Natural killer cell treated with Interleukin-12 subunit alpha and Interleukin-12 subunit beta and Interleukin-15 and Interleukin-18, amount 100 ng/mL, for 72 hours (primary cell): ENCODE measurements at regions not wholly inside any gene's neighbourhood (a gene's known extent, or its start where the extent isn't known, plus 50 kb on each side); places are given as distances from the start of the nearest gene placed in this dataset.
"Not testable (repeated sequence)": the region's sequence is repeated elsewhere in the genome, so short reads cannot be mapped to it uniquely, and the experiment has no call there.

ENCODE experiments used
- ATAC-seq, 2 donors: fragments of 150-1000 bp; cut with Tn5 transposase in 1 of 2; sonication (Bioruptor Pico), chemical (Tn5 transposase) in 1 of 2; 2 replicates each; pipeline ENCODE4 v1.10.0; 2021
- DNase-seq: peaks from one replicate; pipeline ENCODE4 v3.0.0; 2022; ENCODE audit warnings: low spot score
- H3K27ac Mint-ChIP-seq, 2 donors: 1 replicate in 1 of 2; 2 replicates in 1 of 2; pipeline ENCODE4 v1.8.0; 2022; ENCODE audit warnings: mixed read lengths in 2 of 2, mild to moderate bottlenecking in 1 of 2, moderate library complexity in 1 of 2
- H3K27me3 Mint-ChIP-seq, 2 donors: 1 replicate in 1 of 2; 2 replicates in 1 of 2; pipeline ENCODE4 v1.8.0; 2022; ENCODE audit warnings: mixed read lengths in 2 of 2
- H3K36me3 Mint-ChIP-seq: one replicate; pipeline ENCODE4 v1.8.0; 2022; ENCODE audit warnings: mixed read lengths
- H3K4me1 Mint-ChIP-seq, 2 donors: 1 replicate in 1 of 2; 2 replicates in 1 of 2; pipeline ENCODE4 v1.8.0; 2022; ENCODE audit warnings: low read depth in 2 of 2, mixed read lengths in 2 of 2, mild to moderate bottlenecking in 1 of 2
- H3K4me3 Mint-ChIP-seq: one replicate; pipeline ENCODE4 v1.8.0; 2022; ENCODE audit warnings: mixed read lengths
- H3K9me3 Mint-ChIP-seq: 2 replicates; pipeline ENCODE4 v1.8.0; 2022; ENCODE audit warnings: mixed read lengths

DNA sequence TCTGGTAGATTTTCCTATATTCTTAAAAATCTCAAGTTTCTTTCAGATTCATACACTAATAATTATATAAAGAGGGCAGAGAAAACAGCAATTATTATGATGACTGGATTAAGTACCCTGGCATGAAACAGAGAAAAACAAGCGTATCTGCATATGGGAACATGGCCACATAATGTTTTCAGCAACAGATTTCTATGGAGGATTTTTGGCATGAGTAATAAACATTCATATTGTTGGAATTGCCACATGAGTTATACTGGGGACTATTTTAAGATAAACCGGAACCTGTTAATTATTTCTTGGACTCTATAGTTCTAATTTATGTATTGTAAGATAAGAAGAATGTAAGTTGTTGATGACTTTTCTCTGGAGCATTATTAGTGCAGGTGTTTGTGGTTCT is 112.7 kb downstream of the OXSM start:
- H3K4me3 Mint-ChIP-seq: no peak overlapping the region
- H3K27me3 Mint-ChIP-seq: peaks cover 2 to 8% of the 10 kb centered on the region in 2 donors
- H3K4me1 Mint-ChIP-seq: peaks cover 0 to 2% of the 10 kb centered on the region in 2 donors
- DNase-seq (no peak), ATAC-seq (no peak)
- no peaks in the 10 kb centered on the region for H3K36me3 Mint-ChIP-seq
- H3K9me3 Mint-ChIP-seq: no peaks in the 10 kb centered on the region
- no peak overlapping the region for H3K27ac Mint-ChIP-seq

GRCh38 chr3:25903371-25904129 is 113.7 kb downstream of the OXSM start:
- DNase-seq: no peak
- H3K27me3 Mint-ChIP-seq: peaks cover 2 to 8% of the 10 kb centered on the region in 2 donors
- H3K4me3 Mint-ChIP-seq: no peak overlapping the region
- ATAC-seq: no peak
- H3K9me3 Mint-ChIP-seq: no peaks in the 10 kb centered on the region
- no peaks in the 10 kb centered on the region for H3K36me3 Mint-ChIP-seq
- H3K4me1 Mint-ChIP-seq: peaks cover 0 to 2% of the 10 kb centered on the region in 2 donors
- no peak overlapping the region for H3K27ac Mint-ChIP-seq

DNA sequence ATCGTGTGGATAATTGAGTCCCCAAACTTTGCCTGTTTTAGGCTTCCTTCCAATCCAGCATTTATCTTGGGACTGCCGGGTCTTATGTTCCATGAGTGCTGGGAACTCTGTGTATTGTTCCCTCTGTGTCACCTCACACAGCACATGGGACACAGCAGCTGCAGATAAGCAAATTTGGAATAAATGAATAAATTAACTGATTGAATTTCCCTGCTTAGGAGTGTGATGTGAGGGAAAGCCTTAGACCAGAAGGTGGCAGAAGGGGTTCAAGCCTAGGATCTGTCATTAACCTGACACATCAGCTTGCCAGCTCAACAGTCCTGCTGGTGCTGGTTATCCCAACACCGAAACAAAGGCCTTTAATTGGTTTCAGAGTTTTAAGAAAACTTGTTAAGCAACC is 114.3 kb downstream of the OXSM start:
- DNase-seq: no peak
- H3K4me3 Mint-ChIP-seq: no peak overlapping the region
- H3K27me3 Mint-ChIP-seq: peaks cover 2 to 8% of the 10 kb centered on the region in 2 donors
- ATAC-seq: no peak
- no peaks in the 10 kb centered on the region for H3K36me3 Mint-ChIP-seq
- H3K4me1 Mint-ChIP-seq: peaks cover 0 to 2% of the 10 kb centered on the region in 2 donors
- H3K9me3 Mint-ChIP-seq: no peaks in the 10 kb centered on the region
- H3K27ac Mint-ChIP-seq: no peak overlapping the region

- Mint-ChIP-seq H3K9me3 (no peaks in the 10 kb centered on the region), H3K36me3 (no peaks in the 10 kb centered on the region), H3K27ac (no peak overlapping the region), H3K4me1 (peaks cover 7 to 9% of the 10 kb centered on the region in 2 donors), H3K4me3 (no peak overlapping the region), H3K27me3 (peaks cover 2 to 8% of the 10 kb centered on the region in 2 donors)
- no peak for ATAC-seq
- DNase-seq: no peak
Measured at GRCh38 chr3:25906132-25906906, 116.4 kb downstream of the OXSM start.

GRCh38 chr3:25907081-25907480 is 117.2 kb downstream of the OXSM start:
- DNase-seq: no peak
- Mint-ChIP-seq H3K4me3 (no peak overlapping the region), H3K4me1 (peaks cover 14 to 16% of the 10 kb centered on the region in 2 donors), H3K9me3 (no peaks in the 10 kb centered on the region), H3K36me3 (no peaks in the 10 kb centered on the region), H3K27me3 (peaks cover 2 to 8% of the 10 kb centered on the region in 2 donors), H3K27ac (no peak overlapping the region)
- no peak for ATAC-seq

DNA sequence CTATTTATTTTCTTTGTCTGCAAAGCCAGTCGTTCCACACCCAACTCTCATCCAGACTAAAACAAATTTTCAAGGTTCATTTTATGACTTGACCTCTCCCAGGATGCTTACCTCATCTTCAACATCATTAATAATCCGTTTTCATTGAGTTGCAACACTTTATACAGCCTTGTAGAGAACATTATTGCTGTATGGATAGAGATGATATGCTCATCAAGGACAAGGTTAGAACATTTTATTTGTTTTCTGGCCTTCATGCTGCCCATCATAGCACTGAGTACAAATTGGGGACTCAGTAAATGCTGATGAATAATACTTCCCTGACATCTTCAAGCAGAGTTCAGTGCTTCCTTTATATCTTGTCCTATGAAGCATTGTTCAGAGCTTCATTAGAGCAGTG is 120.2 kb downstream of the OXSM start:
- no peak for ATAC-seq
- no peaks in the 10 kb centered on the region for H3K36me3 Mint-ChIP-seq

DNA sequence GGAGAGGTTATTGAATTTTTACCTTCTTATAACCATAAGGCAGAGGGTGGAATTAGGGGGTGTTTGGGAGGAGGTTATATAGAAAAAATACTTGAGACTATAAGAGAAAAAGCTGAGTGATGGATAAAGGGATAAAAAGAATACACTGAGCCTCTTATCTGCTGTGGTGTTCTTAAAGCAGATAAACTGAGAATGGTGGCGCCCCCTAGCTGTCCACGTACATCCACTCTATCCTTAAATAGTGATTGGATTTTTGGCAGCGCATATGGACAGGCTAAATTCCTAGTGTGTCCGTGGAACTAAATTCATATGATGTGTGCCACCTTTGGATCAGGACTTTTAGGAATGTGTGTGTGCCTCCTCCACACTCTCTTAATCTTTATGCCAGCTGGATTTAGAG is 121.1 kb downstream of the OXSM start:
- no peak for ATAC-seq
- Mint-ChIP-seq H3K27ac (peak overlapping the region; percentile 71 to 97), H3K4me3 (no peak overlapping the region), H3K4me1 (peaks cover 17 to 23% of the 10 kb centered on the region in 2 donors), H3K36me3 (no peaks in the 10 kb centered on the region), H3K9me3 (no peaks in the 10 kb centered on the region), H3K27me3 (no peaks in the 10 kb centered on the region)
- no peak for DNase-seq

More for the DNA sequence above, 120.2 kb downstream of the OXSM start:
- H3K4me1 Mint-ChIP-seq: peaks cover 17 to 25% of the 10 kb centered on the region in 2 donors
- H3K4me3 Mint-ChIP-seq: no peak overlapping the region
- peaks cover under 1 to 4% of the 10 kb centered on the region in 2 donors for H3K27me3 Mint-ChIP-seq
- H3K9me3 Mint-ChIP-seq: no peaks in the 10 kb centered on the region
- H3K27ac Mint-ChIP-seq: peak overlapping the region in 1 of 2 donors; percentile 97
- no peak for DNase-seq

DNA sequence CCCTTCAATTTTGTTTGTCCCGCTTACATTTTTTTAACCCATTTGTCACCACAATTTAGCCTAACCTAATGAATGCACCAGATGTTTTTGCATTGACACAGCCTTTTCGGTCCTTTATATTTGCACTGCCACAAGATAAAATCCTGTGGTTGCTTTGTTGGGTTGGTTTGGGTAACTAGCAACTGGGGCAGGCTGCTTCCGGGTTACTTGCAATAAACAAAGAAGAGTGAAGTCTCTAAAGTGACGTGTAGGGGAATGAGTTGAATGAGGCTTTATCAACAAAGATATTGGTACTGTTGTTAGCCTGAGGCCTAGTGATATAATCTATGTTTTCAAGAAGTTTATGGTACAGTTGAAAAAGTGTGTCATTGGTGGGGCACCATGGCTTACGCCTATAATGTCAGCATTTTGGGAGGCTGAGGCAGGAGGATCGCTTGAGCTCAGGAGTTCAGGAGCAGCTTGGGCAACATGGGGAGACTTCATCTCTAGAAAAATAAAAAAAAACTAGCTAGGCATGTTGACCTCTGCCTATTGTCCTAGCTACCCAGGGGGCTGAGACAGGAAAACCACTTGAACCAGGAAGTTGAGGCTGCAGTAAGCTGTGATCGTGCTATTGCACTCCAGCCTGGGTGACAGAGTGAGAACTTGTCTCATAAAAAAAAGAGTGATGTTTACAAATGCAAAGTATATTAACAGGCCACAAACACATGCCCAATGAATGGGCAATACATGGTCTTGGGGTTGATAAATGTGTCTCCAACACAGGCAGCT is 121.8 kb downstream of the OXSM start:
- H3K4me3 Mint-ChIP-seq: peak overlapping the region; percentile 26
- H3K4me1 Mint-ChIP-seq: peaks cover 17 to 23% of the 10 kb centered on the region in 2 donors
- ATAC-seq: peak; percentile 53 to 74

GRCh38 chr3:25913179-25913578 is 123.3 kb downstream of the OXSM start:
- Mint-ChIP-seq H3K4me3 (no peak overlapping the region), H3K27me3 (peaks cover 0 to 7% of the 10 kb centered on the region in 2 donors), H3K27ac (no peak overlapping the region), H3K36me3 (peaks cover 2% of the 10 kb centered on the region), H3K4me1 (peaks cover 17 to 25% of the 10 kb centered on the region in 2 donors), H3K9me3 (no peaks in the 10 kb centered on the region)
- ATAC-seq (no peak), DNase-seq (no peak)

More for the DNA sequence above, 121.8 kb downstream of the OXSM start:
- Mint-ChIP-seq H3K27ac (peak overlapping the region; percentile 71 to 97), H3K9me3 (no peaks in the 10 kb centered on the region), H3K27me3 (no peaks in the 10 kb centered on the region), H3K36me3 (no peaks in the 10 kb centered on the region)
- no peak for DNase-seq

DNA sequence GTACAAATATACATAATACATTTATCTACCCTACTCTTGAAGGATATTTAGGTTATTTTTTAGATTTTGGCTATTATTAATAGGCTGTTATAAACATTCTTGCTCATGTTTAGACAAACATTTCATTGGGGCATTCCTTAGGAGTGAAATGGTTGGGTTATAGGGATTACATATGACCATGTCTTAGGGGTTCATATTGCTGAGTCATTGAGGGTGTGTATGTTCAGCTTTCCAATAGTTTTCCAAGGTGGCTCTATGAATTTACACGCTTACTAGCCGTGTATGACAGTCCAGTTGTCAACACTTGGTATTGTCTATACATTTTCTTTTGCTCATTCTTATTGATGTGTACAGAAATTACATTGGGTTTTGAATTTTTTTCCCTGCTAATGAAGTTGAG is 125.8 kb downstream of the OXSM start:
- Mint-ChIP-seq H3K4me3 (no peak overlapping the region), H3K36me3 (peaks cover 8% of the 10 kb centered on the region), H3K27me3 (peaks cover 0 to 32% of the 10 kb centered on the region in 2 donors), H3K4me1 (peaks cover 14 to 22% of the 10 kb centered on the region in 2 donors), H3K9me3 (no peaks in the 10 kb centered on the region), H3K27ac (no peak overlapping the region)
- ATAC-seq (no peak), DNase-seq (no peak)

DNA sequence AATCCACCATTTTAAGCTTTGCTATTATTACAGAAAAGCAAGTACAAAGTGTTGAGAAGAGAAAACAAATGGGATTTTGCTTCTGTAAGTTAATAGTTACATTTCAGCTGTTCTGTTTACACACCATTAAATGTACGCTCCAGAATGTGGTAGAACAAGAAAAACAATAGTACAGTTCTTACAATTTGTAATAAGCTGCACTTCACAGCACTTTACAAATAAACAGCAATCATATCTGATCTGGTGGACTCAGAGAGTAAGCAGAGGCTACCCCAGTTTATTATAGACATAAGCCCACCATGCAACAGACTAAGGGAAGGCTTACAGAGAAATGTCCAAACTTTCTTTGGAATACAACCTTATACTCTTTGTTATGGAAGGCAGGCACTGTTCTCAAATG is 126.4 kb downstream of the OXSM start:
- Mint-ChIP-seq H3K9me3 (no peaks in the 10 kb centered on the region), H3K4me3 (no peak overlapping the region), H3K27me3 (peaks cover 0 to 37% of the 10 kb centered on the region in 2 donors), H3K36me3 (peaks cover 8% of the 10 kb centered on the region), H3K4me1 (peaks cover 11 to 18% of the 10 kb centered on the region in 2 donors), H3K27ac (no peak overlapping the region)
- ATAC-seq: no peak
- DNase-seq: no peak

DNA sequence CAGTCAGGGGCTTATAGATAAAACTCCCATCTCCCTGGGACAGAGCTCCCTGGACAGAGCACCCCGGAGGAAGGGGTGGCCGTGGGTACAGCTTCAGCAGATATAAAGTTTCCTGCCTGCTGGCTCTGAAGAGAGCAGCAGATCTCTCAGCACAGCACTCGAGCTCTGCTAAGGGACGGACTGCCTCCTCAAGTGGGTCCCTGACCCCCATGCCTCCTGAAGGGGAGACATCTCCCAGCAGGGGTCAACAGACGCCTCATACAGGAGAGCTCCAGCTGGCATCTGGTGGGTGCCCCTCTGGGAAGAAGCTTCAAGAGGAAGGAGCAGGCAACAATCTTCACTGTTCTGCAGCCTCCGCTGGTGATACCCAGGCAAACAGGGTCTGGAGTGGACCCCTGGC is 142.1 kb downstream of the OXSM start:
- not testable (repeated sequence) for H3K4me3 Mint-ChIP-seq, ATAC-seq, DNase-seq, H3K4me1 Mint-ChIP-seq, H3K27ac Mint-ChIP-seq
- H3K27me3 Mint-ChIP-seq: peaks cover 6 to 13% of the 10 kb centered on the region in 2 donors
- H3K9me3 Mint-ChIP-seq: peaks cover 14% of the 10 kb centered on the region
- peaks cover 14% of the 10 kb centered on the region for H3K36me3 Mint-ChIP-seq

- Mint-ChIP-seq H3K36me3 (peaks cover 7% of the 10 kb centered on the region), H3K27ac (no peak overlapping the region), H3K9me3 (peaks cover 6% of the 10 kb centered on the region), H3K4me1 (no peaks in the 10 kb centered on the region), H3K27me3 (peaks cover 0 to 6% of the 10 kb centered on the region in 2 donors), H3K4me3 (no peak overlapping the region)
- ATAC-seq: no peak
- no peak for DNase-seq
Measured at GRCh38 chr3:25938566-25939325, 148.9 kb downstream of the OXSM start.
